ENCODE measurements at regions not wholly inside any gene's neighbourhood (a gene's known extent, or its start where the extent isn't known, plus 50 kb on each side); places are given as distances from the start of the nearest gene placed in this dataset.

- no peak overlapping the region for H3K27ac Mint-ChIP-seq
These were observed 694.4 kb upstream of the NR2F2 start for GRCh38 chr15:95636107-95636506.

More at GRCh38 chr15:95636107-95636506, 694.4 kb upstream of the NR2F2 start:
- DNase-seq (ENCODE audit: low spot score) (no peak), ATAC-seq (no peak)
- Histone ChIP-seq H4K20me1 (replicated peaks; ENCODE audit: insufficient read depth) (no peaks in the 10 kb centered on the region), H3K4me2 (no peak overlapping the region), H3K4me3 (no peak overlapping the region), H2AFZ (no peak overlapping the region), H3F3A (replicated peaks; ENCODE audit: low read depth) (no peaks in the 10 kb centered on the region), H3K79me2 (replicated peaks; ENCODE audit: insufficient read depth) (no peaks in the 10 kb centered on the region), H3K36me3 (ENCODE audit: insufficient read depth) (no peaks in the 10 kb centered on the region), H3K4me1 (ENCODE audit: insufficient read depth) (peaks cover 2% of the 10 kb centered on the region; the same call in 1 of the 2 replicates), H3K9me2 (ENCODE audit: insufficient read depth) (no peaks in the 10 kb centered on the region), H3K27ac (ENCODE audit: low read depth) (no peak overlapping the region), H3K27me3 (ENCODE audit: insufficient read depth) (no peaks in the 10 kb centered on the region)
- Mint-ChIP-seq H3K9me3 (no peaks in the 10 kb centered on the region; the same call in 1 of the 3 replicates), H3K4me3 (no peak overlapping the region), H3K36me3 (ENCODE audit: low read depth) (no peaks in the 10 kb centered on the region), H3K4me1 (no peaks in the 10 kb centered on the region), H3K27me3 (ENCODE audit: insufficient read depth, low read depth, poor library complexity) (no peaks in the 10 kb centered on the region)
- no peak for TF ChIP-seq ZNF114 (CRISPR knock-in tag; IDR thresholded peaks at IDR 0.05)
- TF ChIP-seq ETS1 (IDR thresholded peaks at IDR 0.05): no peak
- no peak for TF ChIP-seq EZH2 (IDR thresholded peaks at IDR 0.05; ENCODE audit: low read depth, unreplicated experiment)
- no peak for TF ChIP-seq CREB1 (CRISPR knock-in tag; IDR thresholded peaks at IDR 0.05; ENCODE audit: low read depth)
- TF ChIP-seq NANOG (IDR thresholded peaks at IDR 0.05; ENCODE audit: borderline replicate concordance): no peak
- TF ChIP-seq, protein P1, sequence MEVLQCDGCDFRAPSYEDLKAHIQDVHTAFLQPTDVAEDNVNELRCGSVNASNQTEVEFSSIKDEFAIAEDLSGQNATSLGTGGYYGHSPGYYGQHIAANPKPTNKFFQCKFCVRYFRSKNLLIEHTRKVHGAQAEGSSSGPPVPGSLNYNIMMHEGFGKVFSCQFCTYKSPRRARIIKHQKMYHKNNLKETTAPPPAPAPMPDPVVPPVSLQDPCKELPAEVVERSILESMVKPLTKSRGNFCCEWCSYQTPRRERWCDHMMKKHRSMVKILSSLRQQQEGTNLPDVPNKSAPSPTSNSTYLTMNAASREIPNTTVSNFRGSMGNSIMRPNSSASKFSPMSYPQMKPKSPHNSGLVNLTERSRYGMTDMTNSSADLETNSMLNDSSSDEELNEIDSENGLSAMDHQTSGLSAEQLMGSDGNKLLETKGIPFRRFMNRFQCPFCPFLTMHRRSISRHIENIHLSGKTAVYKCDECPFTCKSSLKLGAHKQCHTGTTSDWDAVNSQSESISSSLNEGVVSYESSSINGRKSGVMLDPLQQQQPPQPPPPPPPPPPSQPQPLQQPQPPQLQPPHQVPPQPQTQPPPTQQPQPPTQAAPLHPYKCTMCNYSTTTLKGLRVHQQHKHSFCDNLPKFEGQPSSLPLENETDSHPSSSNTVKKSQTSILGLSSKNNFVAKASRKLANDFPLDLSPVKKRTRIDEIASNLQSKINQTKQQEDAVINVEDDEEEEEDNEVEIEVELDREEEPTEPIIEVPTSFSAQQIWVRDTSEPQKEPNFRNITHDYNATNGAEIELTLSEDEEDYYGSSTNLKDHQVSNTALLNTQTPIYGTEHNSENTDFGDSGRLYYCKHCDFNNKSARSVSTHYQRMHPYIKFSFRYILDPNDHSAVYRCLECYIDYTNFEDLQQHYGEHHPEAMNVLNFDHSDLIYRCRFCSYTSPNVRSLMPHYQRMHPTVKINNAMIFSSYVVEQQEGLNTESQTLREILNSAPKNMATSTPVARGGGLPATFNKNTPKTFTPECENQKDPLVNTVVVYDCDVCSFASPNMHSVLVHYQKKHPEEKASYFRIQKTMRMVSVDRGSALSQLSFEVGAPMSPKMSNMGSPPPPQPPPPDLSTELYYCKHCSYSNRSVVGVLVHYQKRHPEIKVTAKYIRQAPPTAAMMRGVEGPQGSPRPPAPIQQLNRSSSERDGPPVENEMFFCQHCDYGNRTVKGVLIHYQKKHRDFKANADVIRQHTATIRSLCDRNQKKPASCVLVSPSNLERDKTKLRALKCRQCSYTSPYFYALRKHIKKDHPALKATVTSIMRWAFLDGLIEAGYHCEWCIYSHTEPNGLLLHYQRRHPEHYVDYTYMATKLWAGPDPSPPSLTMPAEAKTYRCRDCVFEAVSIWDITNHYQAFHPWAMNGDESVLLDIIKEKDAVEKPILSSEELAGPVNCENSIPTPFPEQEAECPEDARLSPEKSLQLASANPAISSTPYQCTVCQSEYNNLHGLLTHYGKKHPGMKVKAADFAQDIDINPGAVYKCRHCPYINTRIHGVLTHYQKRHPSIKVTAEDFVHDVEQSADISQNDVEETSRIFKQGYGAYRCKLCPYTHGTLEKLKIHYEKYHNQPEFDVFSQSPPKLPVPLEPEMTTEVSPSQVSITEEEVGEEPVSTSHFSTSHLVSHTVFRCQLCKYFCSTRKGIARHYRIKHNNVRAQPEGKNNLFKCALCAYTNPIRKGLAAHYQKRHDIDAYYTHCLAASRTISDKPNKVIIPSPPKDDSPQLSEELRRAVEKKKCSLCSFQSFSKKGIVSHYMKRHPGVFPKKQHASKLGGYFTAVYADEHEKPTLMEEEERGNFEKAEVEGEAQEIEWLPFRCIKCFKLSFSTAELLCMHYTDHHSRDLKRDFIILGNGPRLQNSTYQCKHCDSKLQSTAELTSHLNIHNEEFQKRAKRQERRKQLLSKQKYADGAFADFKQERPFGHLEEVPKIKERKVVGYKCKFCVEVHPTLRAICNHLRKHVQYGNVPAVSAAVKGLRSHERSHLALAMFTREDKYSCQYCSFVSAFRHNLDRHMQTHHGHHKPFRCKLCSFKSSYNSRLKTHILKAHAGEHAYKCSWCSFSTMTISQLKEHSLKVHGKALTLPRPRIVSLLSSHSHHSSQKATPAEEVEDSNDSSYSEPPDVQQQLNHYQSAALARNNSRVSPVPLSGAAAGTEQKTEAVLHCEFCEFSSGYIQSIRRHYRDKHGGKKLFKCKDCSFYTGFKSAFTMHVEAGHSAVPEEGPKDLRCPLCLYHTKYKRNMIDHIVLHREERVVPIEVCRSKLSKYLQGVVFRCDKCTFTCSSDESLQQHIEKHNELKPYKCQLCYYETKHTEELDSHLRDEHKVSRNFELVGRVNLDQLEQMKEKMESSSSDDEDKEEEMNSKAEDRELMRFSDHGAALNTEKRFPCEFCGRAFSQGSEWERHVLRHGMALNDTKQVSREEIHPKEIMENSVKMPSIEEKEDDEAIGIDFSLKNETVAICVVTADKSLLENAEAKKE (CRISPR knock-in tag; IDR thresholded peaks at IDR 0.05): no peak
- TF ChIP-seq EZH2phosphoT487 (IDR thresholded peaks at IDR 0.05; ENCODE audit: unreplicated experiment): no peak
- no peak for TF ChIP-seq JUNB (IDR thresholded peaks at IDR 0.05; ENCODE audit: unreplicated experiment)
- no peak for TF ChIP-seq CTCF (conservative IDR thresholded peaks at IDR 0.05; ENCODE audit: low read depth in 2 of 2)
- TF ChIP-seq, protein P2, sequence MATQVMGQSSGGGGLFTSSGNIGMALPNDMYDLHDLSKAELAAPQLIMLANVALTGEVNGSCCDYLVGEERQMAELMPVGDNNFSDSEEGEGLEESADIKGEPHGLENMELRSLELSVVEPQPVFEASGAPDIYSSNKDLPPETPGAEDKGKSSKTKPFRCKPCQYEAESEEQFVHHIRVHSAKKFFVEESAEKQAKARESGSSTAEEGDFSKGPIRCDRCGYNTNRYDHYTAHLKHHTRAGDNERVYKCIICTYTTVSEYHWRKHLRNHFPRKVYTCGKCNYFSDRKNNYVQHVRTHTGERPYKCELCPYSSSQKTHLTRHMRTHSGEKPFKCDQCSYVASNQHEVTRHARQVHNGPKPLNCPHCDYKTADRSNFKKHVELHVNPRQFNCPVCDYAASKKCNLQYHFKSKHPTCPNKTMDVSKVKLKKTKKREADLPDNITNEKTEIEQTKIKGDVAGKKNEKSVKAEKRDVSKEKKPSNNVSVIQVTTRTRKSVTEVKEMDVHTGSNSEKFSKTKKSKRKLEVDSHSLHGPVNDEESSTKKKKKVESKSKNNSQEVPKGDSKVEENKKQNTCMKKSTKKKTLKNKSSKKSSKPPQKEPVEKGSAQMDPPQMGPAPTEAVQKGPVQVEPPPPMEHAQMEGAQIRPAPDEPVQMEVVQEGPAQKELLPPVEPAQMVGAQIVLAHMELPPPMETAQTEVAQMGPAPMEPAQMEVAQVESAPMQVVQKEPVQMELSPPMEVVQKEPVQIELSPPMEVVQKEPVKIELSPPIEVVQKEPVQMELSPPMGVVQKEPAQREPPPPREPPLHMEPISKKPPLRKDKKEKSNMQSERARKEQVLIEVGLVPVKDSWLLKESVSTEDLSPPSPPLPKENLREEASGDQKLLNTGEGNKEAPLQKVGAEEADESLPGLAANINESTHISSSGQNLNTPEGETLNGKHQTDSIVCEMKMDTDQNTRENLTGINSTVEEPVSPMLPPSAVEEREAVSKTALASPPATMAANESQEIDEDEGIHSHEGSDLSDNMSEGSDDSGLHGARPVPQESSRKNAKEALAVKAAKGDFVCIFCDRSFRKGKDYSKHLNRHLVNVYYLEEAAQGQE (IDR thresholded peaks at IDR 0.05; ENCODE audit: unreplicated experiment): no peak
- no peak for TF ChIP-seq ZNF331 (CRISPR knock-in tag; IDR thresholded peaks at IDR 0.05; ENCODE audit: low read depth)
